HG02970 (cell line): ENCODE measurements at regions not wholly inside any gene's neighbourhood (a gene's known extent, or its start where the extent isn't known, plus 50 kb on each side); places are given as distances from the start of the nearest gene placed in this dataset.

Experiments
- ATAC-seq: cut with Tn5 transposase; IDR thresholded peaks from one replicate; pipeline ENCODE4 v1.9.1; 2021; ENCODE audit warnings: mild to moderate bottlenecking, moderate library complexity, moderate number of reproducible peaks; ENCODE audit not compliant: unreplicated experiment, low FRiP score

DNA sequence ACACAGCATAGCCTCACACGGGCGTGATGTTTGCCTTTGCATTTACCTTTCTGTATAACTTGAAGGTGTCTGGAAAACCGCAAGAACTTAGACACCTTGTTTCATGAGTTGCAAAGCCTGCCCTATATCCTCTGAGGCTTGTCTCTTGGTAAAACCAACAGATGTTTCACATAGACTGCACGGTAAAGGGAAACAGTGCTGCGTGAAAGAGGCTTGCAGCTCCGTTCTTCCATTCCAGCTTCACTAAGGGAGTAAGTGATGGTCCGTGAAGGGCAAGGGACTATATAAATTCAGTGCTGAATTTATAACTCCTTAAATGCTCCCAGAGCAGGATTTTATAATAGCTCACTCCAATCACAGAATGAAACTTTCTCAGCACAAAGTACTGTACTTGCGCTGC is 360.5 kb downstream of the SOX11 start:
- ATAC-seq: no peak

DNA sequence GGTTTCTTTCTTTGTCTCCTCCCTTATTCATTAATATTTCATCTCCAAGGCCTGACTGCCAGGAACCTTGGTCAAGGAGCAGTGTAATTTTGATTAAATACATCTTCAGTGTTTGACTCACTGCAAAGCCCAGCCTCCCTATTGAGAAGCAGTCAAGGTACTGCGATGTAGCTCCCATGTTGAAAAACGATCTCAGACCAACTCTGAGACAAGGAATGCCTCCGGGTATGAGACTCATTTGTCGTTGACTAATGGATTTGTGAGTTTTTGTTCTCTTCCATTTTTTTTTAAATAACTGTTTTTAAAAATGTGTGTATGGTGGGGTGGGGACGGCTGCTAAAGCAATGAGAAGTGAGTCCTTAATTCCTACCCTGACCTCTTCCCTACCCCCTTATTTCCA is 361.6 kb downstream of the SOX11 start:
- ATAC-seq: no peak

DNA sequence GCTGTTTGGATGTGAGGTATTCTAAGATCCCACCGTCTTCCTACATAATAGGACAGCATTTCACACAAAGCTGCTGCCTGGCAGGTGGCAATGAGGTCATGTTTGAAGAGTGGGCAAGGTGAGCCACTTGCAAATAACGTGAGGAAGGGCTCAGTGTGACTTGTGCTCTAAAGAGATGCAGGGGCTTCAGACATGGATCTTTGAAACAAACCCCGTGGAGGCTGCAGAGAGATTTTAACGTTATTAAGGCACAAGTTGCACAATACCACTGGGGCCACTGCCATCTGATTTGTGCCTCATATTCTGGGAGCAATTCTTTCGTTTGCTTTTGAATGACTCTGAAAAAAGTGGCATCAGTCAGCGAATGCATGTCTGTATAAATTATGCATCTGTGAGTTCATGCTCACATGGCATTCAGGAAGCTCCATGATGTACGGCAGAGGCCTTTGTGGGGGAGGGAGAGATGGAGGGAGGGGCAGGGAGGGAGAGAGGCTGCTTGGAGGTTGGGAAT is 362.0 kb downstream of the SOX11 start:
- ATAC-seq: no peak

DNA sequence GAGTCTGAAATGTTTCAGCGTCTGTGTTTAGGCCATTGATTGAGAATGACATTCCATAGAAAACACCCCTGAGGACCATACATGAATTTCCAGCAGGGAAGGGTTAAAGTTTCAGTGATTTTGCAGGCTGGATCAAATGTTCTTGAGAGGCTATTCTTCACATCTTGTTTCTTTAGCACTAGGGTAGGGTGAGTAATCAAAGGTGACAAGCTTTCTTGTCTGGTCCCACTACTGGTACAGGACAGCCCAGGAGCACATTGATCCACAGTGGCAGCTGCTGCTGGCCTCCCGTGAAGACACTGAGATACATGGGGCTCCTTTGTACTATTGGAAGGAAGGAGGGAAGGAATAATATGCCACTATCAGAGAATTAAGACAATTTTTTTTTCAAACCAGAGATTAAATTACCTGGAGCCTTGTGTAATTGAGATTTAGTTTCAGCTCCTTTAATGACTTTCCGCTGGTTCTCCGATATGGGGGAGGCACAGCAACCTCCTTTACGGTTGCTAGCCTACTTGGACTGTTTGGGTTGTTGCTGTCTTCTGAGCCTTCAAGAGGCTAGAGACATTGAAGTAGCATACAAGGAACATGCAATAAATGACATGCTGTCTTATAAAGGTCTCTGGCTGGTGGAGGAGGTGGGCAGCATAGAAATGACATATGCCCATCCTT is 368.9 kb downstream of the SOX11 start:
- no peak for ATAC-seq

DNA sequence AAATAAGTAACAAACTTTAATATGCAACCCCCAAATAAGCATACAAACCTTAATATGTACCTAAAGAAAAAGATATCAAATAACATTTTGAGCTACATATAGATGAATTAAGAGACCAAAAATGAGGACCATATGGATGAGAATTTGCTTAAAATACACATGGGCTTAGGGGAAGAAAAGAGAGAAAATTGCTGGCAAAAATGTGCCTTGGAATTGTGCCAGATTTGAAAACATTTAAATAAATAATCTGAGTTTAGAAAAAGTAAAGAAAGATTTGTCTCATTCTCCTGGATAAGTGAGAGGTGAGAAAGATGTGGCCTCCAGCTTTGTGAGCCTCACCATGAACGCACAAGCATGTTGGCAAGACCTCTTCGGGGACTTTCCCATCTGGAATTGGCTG is 372.6 kb downstream of the SOX11 start:
- ATAC-seq: no peak

DNA sequence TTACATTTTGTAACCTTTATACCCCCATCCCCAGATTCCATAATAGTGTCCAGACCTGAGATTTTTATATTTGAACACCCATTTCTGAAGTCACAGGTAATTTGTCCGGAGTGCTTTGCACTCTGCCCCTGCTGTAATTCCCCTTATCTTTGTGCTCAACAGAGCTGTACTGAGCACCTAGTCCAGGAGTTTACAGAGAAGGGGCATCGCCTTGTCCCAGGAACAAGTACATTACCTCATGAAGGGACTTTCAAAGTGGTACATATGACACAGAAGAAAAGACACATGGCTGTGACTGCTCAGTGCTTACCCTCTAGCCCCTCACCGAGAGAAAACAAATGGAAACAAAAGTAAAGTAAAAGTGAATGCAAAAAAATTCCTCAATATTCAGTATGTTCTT is 373.5 kb downstream of the SOX11 start:
- ATAC-seq: no peak

DNA sequence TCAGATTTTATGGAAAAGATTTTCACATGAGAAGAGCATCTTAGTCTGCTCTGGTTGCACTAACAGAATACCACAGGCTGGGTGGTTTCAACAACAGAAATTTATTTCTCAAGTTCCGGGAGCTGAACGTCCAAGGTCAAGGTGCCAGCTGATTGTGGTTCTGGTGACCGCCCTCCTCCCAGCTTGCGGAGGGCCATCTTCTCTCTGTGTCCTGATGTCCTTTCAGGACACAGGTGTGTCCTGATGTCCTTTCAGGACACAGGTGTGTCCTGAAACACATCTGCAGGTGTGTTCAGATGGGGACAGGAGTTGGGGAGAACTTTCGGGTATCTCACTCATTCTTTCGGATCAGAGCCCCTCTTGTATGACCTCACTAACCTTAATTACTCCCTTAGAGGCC is 374.9 kb downstream of the SOX11 start:
- no peak for ATAC-seq

DNA sequence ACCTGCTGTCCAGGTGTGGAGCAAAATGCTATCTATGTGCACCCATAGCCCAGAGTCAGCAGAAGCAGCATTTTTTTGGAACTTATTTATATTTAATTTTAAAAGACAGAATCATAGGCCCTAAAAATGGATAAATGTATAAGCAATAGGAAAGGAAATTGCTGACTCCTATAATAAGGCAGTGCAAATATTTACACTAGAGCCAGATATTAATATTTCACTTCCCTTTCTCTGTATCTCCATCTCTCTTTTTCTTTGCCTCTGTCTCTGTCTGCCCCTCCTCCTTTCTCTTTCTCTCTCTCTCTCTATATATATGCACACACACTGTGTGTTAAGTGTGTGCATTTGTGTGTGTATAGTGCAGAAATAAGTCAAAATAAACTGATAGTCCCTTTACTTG is 375.6 kb downstream of the SOX11 start:
- ATAC-seq: no peak

DNA sequence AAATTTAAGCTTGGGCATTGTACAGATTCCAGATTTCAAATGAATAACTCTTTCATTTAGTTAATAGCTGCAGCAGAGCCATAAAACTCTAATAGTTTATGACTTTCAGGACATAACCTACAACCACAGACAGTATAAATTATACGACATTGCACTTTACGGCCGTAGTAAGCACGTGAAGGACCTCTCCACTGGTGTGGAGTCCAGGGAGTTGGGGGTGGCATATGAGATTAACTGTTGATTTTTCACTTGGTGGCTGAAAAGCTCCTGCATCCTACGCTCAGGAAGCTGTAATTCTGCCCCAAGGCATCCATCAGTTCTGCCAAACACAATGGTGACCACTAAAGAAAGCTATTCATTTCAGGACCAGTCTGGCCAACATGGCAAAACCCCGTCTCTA is 376.2 kb downstream of the SOX11 start:
- ATAC-seq: no peak

DNA sequence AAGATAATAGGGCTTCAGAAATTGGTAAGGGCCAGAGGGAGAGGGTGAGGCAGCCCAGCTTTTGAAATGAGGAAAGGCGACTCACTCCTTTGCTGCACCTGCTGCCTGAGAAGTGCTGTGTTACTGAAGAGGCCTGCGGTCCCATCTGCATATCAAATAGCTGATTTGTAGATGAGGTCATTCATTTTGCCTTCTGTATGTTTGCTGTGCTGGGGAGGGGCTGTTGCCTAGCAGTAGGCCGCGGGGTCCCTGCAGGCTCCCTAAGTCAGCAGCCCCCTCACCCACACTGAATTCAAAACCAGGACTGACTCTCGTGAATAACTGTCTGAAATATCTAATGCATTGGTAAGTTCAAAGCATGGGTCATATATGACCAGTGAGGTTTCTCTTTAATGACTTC is 377.2 kb downstream of the SOX11 start:
- ATAC-seq: no peak

DNA sequence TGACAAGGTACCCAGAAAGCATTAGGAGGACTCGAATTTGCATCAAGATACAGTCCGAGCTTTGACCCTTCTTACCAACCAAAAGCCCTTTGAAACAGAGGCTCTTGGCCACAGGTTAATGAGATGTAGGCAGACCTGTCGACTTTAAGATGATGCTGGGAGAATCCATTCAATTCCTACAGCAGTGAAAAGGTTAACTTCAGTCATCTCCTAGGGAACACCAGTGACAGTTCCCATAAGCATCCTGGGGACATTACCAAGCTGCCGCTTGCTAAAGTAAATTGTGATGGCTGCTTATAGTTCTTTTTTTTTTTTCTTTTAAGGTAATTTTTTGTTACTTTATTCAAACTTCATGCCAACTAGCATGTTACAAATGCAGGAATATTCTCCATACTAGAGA is 379.3 kb downstream of the SOX11 start:
- no peak for ATAC-seq

DNA sequence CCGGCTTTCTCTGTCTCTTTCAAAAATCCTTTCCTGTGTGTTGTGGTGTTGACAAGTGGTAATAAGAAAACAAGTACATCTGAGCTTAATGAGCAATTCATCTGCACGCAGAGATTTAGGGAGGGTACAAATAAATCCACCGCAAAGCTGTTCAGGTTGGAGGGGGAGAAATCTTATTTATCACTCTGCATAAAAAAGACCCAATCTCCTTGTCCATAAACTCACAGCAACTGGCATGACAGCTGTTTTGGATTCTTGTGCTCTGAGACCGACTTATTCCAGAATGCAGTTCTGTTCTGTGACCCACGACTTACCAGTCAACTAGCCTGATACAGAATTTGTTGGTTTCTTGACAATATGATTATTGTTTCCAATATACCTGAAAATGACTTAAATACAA is 380.1 kb downstream of the SOX11 start:
- no peak for ATAC-seq

DNA sequence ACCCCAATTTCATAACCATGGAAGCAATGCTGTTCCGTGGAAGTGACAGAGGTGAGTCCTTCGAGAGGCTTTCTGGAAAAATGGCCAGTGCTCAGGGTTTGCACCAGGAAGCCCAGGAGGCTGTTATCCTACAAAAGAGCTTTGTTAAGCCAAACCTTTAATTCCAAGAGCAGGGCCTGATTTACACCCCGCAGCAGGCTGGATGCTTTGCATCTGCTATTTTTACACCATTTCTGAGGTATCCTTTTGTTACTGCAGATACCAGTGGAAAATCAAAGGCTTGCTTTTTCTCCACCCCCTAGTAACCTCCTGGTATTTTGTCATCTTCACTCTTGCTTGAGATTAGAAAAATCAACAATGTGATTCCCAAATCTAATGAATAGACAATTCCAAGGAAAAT is 380.6 kb downstream of the SOX11 start:
- ATAC-seq: no peak

DNA sequence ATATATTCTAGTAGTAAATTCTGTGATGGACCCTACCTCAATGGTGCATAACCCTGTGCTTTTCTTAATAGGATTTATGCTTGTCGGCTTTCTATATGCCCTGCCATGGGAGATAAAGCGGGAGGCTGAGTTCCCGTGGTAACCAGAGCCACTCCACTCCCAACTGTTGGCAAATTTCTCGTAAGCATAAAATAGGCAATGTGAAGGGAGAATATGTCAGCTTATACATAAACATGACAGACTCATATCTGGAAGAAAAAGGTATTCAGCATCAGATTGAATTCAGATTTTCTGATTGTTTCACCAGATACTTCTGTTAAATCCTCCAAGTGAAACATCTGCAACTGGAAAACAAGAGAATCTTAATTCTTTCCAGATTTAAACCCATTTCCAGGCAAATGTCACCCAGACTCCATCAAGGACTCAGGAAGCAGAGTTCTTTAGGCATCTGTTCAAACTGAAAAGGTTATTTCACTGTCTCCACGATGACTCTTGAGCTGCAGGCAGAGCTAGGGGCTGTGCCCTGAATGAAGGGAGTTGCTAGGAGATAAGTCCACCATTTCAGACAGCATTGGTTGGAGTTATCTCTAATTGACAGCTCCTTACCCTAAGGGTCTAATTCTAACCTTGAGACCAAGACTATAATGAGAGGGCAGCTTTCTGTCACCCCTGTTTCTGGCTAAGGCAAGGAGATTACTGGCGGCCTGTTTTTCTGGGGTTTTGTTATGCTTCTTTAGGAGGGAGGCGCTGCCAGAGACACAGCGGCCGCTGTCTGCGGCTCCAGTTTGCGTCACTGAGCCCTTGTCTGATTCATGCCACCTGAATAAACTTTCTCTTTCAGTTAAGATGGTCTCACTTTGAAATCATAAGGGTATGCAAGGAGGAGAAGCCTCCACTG is 381.3 kb downstream of the SOX11 start:
- no peak for ATAC-seq

DNA sequence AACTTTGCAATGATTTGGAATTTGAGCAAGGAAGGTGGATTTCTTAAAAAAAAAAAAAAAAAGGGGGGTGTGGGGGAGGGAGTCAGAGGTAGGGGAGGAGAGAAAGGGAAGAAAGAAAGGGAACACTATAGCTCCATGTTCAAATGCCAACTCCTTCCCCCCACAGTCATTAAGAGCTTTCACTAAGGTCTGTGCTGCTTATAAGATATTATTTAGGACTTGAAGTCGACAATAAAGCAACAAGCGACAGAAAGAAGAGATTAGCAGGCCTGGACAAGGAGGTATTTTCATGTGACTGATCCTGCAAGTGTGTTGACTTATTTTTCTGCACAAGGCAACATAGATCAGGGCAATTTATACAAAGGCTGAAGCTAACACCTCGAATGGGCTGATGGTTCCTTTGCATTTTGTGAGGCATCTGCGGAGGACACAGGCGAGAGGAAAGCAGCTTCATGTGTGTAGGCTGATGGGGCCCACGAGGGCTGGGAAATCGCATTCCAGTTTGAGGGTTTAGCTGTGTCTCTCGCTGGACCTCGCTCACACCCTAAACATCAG is 382.0 kb downstream of the SOX11 start:
- ATAC-seq: no peak

DNA sequence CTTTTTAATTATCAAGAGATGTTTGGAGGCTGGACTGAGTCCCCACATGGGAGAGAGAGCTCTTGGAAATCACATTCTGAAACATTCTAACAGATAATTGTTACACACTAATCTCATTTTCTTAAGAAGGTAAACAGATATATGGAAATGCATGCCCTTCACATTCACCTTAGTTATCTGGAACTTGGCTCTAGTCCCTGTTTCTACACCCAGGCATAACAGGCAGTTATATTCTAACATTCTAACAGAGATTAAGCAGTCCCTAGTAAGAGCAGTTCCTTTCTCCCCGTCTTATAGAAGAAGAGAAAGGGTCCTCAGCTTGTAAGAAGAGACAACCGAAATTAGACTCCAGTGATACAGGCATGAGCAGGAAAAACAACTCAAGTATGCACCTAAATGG is 385.4 kb downstream of the SOX11 start:
- ATAC-seq: no peak

DNA sequence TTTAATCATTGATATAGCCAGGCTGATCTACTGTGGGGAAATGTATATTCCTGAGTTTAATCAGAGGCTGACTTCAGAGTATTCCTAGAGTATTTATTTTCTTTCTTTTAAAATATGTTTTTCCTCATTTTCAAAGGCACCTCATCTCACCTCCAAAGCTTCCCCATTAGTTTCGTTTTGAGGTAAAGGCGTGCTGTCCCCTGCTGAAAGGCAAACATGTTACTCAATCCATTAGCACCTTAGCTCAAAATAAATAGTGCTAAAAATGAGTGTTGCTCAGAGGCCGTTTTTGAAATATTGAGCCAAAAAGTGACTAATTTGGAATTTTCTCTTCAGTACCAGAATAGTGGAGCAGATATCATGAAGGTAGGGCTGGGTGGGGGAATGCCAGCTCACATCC is 386.2 kb downstream of the SOX11 start:
- ATAC-seq: no peak

DNA sequence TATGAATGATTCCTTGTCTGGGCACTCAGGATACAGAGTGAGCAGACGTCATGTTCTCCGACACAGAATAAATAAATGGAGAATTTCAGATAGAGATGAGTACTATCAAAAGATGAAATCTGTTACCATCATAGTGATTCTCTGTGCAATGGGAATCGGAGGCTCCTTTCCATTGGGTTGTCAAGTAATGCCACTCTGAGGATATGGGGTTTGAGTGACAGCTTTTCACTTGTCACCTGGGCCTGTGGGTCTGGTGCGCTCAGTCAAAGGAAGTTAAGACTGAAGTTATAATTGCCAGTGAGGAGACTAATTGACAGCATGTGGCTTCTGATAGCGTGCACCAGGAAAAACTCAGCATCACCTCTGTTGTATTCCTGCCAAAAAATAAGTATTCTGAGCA is 387.2 kb downstream of the SOX11 start:
- no peak for ATAC-seq

DNA sequence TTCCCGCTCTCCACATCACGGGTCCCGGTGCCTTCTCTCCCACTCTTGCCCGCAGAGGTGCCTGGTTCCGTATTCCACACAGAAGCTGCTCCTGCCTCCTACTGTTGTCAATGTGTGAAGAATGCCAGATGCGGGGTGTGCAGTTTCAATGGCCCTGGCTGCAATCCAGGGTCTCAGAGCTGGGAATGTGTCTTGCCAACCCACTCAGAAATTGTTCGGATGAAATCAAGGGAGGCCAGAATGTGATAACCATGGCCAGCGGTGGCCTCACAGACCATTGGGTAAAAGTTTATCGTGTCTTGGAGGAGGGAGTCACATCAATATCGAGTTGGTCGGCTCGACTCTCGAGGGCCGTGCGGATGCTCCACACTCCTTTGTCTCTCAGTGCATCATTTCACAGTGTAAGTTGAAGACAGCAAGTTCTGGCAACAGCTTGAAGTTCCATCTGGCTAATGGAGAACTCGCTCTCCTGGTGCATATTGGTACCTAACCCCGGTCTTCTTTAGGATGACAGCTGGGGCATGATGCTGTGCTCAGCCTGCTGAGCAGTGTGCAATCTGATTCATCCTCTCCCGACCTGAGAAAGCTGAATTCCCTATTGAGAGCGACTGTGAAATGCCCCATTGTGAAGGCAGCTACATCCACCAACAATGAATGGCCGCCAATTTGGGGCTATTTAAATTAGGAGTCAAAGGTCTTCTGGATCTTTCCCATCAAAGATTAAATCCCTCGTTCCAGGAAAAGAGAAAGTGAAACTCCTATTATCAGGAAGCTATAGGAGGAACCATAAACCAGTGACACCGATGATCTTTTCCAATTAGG is 389.0 kb downstream of the SOX11 start:
- no peak for ATAC-seq

DNA sequence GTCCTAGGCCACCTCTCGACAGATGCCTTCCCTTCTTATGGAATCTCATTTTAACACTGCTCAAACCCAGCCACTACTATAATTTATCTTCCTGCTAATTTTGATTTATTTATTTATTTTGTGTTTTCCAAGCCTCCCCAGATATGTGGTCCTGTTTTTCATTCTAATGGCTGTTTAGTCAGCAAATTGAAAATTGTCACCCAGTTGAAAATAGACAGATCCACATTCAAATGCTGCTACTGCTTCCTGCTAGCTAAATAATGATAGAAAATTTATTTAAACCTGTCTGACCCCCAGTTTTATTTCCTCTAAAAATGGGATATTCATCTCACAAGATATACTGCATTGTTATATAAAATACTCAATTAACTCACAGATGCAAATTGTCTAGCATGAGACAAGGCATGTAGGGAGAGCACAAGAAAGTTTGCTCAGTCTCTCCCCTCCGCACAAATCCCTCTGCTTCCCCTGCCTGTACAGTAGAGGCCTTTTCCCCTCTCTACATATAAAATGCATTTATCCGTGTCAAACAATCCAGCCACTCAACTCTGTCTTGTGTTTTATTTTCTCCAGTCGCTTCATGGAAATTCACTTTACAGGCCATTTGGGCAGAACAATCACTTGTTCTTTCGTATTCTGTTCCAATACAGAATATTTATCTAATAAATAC is 389.9 kb downstream of the SOX11 start:
- no peak for ATAC-seq
